ENCODE measurements at regions not wholly inside any gene's neighbourhood (a gene's known extent, or its start where the extent isn't known, plus 50 kb on each side); places are given as distances from the start of the nearest gene placed in this dataset.

GRCh38 chr12:103247531-103247930 lies 248.2 kb downstream of the C12orf42 start:
- H3K4me3 ChIP-seq (ENCODE audit: low read depth, low read length) = no peak overlapping the region
- no peak for DNase-seq (ENCODE audit: low read depth)
- no peak for TF ChIP-seq MYC (IDR thresholded peaks at IDR 0.05; ENCODE audit: low read depth, low read length)
- TF ChIP-seq POLR2A (IDR thresholded peaks at IDR 0.05; ENCODE audit: extremely low read depth, insufficient read length) = no peak
- TF ChIP-seq MAX (IDR thresholded peaks at IDR 0.05; ENCODE audit: low read depth, low read length) = no peak
- no peak for TF ChIP-seq CTCF (IDR thresholded peaks at IDR 0.05; ENCODE audit: low read depth, low read length)

- no peak for DNase-seq (ENCODE audit: low read depth)
- no peak overlapping the region for H3K4me3 ChIP-seq (ENCODE audit: low read depth, low read length)
- TF ChIP-seq CTCF (IDR thresholded peaks at IDR 0.05; ENCODE audit: low read depth, low read length) = no peak
- TF ChIP-seq MAX (IDR thresholded peaks at IDR 0.05; ENCODE audit: low read depth, low read length) = no peak
- no peak for TF ChIP-seq POLR2A (IDR thresholded peaks at IDR 0.05; ENCODE audit: extremely low read depth, insufficient read length)
- no peak for TF ChIP-seq MYC (IDR thresholded peaks at IDR 0.05; ENCODE audit: low read depth, low read length)
Measured at GRCh38 chr12:103249607-103250006, 246.2 kb downstream of the C12orf42 start.

GRCh38 chr12:103250487-103250886 lies 245.3 kb downstream of the C12orf42 start:
- TF ChIP-seq CTCF (IDR thresholded peaks at IDR 0.05; ENCODE audit: low read depth, low read length) = no peak
- TF ChIP-seq POLR2A (IDR thresholded peaks at IDR 0.05; ENCODE audit: extremely low read depth, insufficient read length) = no peak
- TF ChIP-seq MAX (IDR thresholded peaks at IDR 0.05; ENCODE audit: low read depth, low read length) = no peak
- TF ChIP-seq MYC (IDR thresholded peaks at IDR 0.05; ENCODE audit: low read depth, low read length) = no peak
- no peak overlapping the region for H3K4me3 ChIP-seq (ENCODE audit: low read depth, low read length)
- no peak for DNase-seq (ENCODE audit: low read depth)

Data from NB4 (cell line).